ENCODE measurements at regions not wholly inside any gene's neighbourhood (a gene's known extent, or its start where the extent isn't known, plus 50 kb on each side); places are given as distances from the start of the nearest gene placed in this dataset.
"Not testable (repeated sequence)": the region's sequence is repeated elsewhere in the genome, so short reads cannot be mapped to it uniquely, and the experiment has no call there.

DNA sequence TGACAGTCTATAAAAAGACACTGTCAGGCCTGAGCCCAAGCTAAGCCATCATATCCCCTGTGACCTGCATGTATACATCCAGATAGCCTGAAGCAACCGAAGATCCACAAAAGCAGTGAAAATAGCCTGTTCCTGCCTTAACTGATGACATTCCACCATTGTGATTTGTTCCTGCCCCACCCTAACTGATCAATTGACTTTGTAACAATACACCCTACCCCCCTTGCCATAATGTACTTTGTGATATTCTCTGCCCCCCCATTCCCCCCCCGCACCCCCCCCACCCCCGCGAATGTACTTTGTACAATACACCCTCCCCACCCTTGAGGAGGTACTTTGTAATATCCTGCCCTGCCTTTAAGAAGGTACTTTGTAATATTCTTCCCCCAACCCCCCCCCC is 82.2 kb upstream of the MED13 start:
- no peak for DNase-seq

DNA sequence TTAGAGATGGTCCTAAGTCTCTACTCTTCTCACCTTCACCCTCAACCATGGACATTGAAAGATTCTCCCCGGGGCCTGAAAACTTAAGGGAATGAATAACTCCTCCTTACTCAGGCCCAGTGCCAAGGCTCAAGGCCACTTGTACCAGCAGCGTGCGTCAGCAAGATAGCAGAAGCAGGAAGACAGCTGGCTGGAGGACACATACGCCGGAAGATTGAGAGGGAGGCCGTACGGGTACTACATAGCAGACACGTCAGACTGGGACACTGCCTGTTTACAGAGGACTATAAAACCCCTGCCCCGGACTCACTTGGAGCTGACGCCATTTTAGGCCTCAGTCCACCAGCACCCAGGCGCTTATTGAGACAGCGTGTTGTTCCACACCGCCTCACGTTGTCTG is 75.8 kb upstream of the MED13 start:
- no peak for DNase-seq

DNA sequence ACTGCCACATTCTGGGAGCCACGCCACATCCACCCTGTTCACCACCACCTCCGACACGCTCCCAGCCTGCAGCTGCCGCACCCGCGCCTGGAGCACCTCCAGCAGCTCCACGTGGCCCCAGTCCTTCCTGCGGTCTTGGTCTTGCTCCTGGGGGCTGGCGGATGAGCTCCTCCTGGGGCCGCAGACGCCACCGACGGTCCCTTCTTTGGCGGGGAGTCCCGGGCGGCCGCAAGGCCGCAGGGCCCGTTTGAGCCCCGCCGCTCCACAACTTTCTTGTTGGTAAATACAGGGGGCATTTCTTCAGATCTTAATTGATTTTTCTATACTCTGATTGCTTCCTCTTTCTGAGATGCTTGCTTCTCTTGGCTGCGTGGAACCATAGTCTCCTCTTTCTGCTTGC is 75.3 kb upstream of the MED13 start:
- DNase-seq = no peak

DNA sequence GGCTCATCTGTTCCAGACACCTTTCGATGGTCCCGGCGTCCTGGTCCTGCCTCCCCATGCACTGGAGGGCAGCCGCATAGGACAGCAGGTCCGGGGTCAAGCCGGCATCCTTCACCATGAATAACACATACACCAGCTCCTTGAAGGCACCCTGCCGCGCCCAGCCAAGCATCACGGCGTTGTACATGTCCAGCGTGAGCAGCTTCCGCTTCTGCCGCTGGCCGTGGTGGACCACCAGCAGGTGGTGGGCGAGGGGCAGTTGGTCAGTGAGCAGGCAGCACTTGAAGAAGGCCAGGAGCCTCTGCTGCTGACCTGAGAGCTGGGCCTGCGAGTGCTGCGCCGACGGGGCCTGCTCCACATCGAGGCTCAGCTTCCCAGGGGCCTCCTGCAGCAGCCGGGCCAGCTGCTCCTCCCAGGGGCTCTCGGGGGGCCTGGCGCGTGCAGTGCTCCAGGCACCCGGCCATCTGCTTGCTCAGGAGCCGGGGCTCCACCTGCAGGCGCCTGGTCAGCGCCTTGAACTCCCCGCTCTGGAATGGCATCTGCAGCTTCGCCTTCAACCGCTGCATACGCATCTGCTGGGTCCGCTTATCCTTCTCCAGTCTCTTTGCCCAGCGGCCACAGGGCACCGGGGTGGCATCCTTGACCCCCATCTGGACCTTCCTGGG is 74.7 kb upstream of the MED13 start:
- not testable (repeated sequence) for DNase-seq

DNA sequence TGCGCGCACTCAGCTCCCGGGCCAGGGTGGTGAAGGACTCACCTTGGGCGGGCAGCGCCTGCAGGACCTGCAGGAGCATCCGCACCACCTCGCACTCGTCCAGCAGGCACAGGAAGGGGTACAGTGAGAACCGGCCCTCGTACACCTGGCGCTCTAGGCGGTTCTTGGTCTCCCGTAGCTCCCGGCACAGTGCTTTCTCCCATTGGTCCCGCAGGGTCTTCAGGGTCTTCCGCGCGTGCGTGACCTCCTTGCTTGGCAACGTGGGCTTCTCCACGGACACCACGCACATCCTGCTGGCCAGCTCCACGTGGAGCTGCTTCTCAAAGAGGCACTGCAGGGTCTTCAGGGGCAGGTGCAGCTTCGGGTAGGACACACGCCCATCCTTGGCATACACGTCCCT is 74.1 kb upstream of the MED13 start:
- DNase-seq = no peak

DNA sequence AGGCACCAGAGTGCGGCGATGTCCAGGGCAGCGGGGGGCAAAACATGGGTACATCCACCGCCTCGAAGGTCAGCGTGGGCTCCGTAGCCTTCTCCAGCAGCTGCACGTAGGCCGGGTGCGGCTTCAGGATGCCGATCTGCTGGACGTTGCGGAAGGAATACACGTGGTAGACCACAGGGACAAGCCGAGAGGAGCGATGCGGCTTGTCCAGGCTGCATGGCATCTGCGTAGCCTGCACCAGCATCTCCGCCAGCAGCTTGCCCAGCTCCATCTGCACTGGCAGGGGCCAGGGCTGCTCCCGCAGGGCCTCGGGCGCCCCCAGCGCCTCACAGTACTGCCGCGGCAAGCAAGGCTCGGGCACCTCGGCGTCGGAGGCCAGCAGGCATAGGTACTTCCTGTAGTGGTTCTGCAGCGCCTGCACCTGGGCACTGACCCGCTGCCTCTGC is 73.6 kb upstream of the MED13 start:
- DNase-seq = peak; percentile 19

DNA sequence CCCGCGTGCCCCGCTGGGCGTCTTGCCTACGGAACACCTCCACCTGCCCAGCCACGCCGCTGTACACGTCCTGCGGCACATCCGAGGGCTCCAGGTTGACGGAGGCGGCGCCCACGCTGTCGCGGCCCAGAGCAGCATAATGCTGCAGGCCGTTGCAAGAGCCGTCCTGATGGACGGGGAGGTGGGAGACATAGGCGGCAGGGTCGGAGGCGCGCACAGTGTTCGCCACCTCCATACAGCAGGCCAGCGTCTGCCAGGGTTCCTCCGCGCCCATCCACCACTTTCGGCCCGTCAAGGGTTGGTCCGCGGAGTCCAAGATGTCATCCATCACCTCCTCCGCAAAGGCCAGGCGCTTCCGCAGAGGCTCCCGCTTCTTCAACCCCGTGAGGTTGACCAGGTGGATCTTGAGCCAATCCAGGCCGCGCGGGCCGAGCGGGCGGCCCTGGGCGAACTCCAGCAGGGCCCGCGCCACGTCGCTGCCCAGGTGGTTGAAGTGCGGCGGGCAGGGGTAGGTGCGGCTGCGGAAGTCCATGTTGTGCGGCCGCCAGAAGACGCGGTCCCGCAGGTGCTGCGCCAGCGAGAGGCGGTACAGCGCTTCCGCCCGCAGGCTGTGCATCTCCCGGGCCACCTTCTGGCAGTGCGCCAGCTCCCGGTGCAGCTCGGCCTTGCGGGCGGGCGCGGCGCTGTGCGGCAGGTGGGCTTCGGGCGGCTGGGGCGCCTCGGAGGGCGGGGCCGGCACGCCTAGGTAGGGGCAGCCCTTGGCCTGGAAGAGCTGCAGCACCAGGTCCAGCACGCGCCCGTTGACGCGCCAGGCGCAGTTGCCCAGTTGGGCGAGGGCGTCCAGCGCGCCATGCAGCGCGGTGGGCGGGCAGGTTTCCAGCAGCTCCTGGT is 72.9 kb upstream of the MED13 start:
- not testable (repeated sequence) for DNase-seq

DNA sequence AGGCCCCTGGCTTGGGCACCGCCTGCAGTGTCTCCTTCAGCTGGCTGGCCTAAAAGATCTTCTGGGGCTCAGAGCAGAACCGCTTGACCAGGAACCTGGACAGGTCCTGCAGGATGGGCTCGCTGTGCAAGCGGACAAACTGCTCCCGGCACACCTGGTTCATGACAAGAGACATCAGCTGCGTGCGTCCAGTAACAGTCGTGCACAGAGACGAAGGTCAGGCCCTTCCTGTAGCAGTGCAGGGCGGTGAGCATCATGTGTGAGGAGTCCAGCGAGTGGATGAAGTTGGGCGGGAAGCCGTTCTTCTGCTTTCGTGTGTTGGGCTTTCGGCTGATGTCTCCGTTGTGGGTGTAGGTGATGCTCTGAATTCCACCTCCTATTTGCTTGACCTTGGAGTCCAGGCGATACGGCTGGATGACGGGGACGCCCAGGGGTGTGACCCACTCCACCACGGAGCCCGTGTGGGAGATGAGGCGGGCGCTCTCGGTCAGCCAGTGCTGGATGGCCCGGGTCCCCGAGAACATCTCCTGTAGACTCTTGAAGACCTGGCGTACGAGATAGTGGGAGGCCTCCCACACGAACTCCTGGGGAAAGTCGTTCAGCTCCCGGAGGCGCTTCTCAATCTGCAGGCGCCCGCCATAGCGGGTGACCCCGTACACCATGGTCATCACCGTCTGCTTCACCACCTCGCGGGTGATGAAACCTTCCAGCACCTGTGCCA is 72.1 kb upstream of the MED13 start:
- not testable (repeated sequence) for DNase-seq

DNA sequence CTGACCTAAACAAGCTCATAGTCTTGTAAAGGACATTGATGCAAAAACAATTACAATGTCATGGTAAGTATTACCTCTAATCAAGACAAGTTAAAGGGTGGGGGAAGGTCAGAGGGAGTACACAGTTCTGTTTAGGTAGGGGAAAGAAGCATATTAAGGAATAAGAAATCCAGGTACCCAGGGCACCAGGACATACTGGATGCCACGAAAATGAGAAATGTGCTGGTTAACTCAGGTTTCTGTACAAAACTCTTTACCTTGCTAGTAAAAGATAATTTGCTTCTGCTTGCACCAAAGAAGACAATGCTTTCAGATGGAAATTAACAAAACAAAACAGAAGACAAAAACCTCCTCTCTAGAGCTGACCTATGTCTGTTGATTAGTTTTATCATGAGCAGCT is 70.7 kb upstream of the MED13 start:
- no peak for DNase-seq

DNA sequence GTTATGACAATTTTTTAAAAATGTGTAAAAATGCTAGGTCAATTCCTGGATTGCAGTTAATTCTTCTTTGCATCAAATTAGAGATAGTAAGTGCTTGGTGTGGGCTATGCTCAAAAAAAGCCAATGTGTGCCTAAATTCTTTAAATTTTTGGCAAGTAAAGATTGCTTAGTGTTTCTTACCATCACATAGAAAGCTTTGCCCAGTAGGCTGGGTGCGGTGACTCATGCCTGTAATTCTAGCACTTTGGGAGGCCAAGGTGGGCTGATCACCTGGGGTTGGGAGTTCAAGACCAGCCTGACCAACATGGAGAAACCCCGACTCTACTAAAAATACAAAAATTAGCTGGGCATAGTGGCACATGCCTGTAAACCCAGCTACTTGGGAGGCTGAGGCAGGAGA is 70.0 kb upstream of the MED13 start:
- DNase-seq = not testable (repeated sequence)

DNA sequence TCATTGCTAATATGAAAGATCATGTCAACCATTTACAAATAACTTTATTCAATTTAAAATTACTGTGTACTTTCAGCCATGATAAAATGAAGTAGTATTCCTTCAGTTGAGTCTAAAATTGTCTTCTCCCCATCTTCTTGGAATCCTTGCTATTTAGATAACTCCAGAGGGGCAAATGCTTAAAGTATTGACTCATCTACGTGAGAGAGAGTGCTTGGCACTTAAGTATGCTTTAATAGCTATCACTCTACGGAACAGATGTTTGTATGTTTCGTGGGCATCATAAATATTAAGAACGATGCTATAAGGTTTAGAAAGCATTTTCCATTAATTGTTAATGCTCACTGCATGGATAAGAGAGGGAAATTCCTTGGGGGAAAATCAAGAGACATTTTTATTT is 69.3 kb upstream of the MED13 start:
- DNase-seq = no peak

DNA sequence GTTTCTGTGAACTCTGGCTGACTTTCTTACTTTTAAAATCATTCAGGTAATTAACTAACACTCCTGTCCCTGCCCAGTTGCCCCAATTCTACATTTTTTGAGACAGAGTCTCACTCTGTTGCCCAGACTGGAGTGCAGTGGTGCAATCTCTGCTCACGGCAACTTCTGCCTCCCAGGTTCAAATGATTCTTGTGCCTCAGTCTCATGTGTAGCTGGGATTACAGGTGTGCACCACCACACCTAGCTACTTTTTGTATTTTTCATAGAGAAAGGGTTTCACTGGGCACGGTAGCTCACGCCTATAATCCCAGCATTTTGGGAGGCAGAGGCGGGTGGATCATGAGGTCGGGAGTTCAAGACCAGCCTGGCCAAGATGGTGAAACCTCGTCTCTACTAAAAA is 66.2 kb upstream of the MED13 start:
- DNase-seq = not testable (repeated sequence)

DNA sequence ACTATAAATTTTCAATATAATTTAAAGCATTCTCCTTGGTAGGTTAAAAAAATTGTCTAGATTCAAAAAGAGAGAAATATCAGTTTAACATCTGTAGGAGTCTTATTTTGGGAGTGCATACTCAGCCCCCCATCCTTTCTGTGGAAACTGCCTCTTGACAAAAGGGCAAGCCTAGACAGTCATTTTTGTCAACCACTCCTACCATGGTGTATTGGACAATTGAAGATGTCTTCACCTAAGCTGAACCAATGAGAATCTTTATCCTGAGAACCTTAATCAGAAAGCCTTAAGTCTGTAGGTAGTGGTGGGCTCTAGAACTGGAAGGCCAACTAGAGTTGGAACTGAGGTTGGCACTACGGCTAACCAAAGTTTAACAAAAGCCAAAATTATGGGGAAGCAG is 65.7 kb upstream of the MED13 start:
- DNase-seq = no peak

DNA sequence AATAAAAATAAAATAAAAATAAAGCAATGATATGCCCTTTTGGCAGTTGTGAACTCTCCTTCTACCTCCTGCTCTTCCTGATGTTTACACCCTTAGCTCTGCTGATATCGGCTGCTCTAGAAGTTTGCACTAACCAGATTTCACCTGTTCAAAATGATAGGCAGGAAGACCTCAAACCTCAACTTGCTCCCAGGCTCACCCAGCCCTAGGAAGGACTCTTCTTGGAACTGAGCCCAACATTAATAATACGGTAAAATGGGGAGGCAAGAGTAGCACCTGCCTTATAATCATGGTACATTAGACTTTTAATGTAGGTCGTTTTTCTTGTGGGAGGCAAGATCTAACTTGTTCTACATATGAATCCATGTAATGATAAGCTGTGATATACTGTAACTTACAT is 61.2 kb upstream of the MED13 start:
- no peak for DNase-seq

DNA sequence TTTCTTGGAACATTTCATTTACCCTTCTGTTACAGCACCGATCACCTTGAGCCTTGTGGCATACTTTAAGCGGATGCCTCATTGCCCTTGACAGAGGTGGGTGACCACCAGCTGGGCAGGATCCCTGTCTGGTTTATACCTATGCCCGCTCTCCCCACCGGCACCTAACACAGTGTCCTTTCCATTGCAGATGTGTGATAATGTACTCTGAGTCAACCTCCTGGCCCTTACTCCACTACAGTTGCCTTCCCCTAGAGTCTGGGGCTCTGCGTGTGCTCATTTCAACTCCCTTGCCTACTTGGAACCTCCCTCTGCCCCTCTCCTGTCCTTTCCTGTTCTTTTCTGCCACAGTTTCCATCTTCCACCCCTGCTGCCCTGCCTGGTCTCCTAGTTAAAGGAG is 60.2 kb upstream of the MED13 start:
- no peak for DNase-seq

DNA sequence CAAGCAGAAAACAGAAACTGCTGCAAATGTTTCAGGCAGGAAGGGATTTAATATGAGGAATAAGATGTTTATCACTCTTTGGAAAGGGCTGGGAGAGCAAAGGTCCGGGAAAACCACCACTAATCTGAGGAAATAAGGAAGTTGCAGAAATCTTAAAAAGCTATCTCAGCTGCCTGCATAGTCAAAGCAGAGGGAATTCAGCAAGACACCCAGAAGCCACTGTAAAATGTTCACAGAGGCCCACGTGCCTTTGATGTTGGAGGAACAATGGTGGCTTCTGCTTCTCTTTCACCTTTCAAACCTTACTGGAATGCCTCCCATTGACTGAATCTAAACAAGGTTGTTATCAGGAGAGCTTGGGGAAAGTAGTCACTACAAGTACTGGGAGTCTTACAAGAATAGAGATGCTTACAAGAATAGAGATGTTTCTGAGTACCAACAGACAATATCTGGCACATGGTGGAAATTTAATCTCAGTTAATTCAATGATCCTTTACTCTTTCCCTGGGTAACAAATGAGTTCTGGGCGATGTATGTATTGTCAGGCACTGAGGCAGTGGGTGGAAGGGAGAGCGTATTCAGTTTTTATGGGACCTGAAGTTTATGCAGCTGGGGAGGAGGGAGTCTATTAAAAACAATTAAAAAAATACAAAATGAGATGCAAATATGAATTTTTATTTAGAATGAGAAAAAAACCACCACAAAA is 56.1 kb upstream of the MED13 start:
- DNase-seq = no peak

DNA sequence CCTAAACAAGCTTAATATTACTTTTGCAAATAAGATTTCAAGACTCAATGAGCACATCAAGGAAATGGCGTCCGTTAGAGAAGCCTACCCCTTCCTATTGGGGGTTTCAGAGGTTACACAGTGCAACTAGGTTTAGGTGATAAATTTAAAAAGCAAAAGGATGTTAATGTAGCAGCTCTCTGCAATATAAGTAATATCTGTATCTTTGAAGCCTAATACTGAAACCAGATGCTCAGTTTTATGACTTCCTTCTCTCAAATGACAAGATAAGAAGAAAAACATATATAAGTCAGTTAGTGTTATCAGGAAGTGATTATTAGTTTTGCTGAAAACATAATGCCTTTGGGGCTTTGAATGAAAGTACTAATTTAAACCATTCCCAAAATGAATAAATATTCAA is 54.3 kb upstream of the MED13 start:
- no peak for DNase-seq
